SU-DHL-6 (cell line): ENCODE measurements at regions not wholly inside any gene's neighbourhood (a gene's known extent, or its start where the extent isn't known, plus 50 kb on each side); places are given as distances from the start of the nearest gene placed in this dataset.
"Not testable (repeated sequence)": the region's sequence is repeated elsewhere in the genome, so short reads cannot be mapped to it uniquely, and the experiment has no call there.

Experiments used
- CTCF ChIP-seq: fragments of 200-600 bp; sonication (generic); IDR thresholded peaks from one replicate; pipeline ENCODE4 v1.5.1; 2017; ENCODE audit warnings: antibody characterized with exemption, mild to moderate bottlenecking, low read length, moderate library complexity; ENCODE audit not compliant: insufficient read depth, poor library complexity, severe bottlenecking
- EZH2phosphoT487 ChIP-seq: fragments of 200-600 bp; sonication (generic), shearing (Covaris generic); conservative IDR thresholded peaks from 2 replicates; pipeline ENCODE4 v1.6.1; 2018; ENCODE audit warnings: mild to moderate bottlenecking, antibody characterized with exemption, low read length, moderate library complexity, mixed read lengths

DNA sequence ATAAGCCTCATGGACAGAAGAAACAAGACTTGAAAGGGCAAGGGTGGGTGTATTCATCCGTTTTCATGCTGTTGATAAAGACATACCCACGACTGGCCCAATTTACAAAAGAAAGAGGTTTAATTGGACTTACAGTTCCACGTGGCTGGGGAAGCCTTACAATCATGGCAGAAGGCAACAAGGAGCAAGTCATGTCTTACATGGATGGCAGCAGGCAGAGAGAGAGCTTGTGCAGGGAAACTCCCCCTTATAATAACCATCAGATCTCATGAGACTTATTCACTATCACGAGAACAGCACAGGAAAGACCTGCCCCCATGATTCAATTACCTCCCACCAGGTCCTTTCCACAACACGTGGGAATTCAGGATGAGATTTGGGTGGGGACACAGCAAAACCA lies 78.2 kb upstream of the PDZD8 start:
- not testable (repeated sequence) for TF ChIP-seq CTCF, EZH2phosphoT487
